HEK293 (cell line): ENCODE measurements at regions not wholly inside any gene's neighbourhood (a gene's known extent, or its start where the extent isn't known, plus 50 kb on each side); places are given as distances from the start of the nearest gene placed in this dataset.

Source experiments
- CTCF ChIA-PET: fragments of 350-600 bp; formaldehyde crosslinking; extraction: SDS; loops from one replicate; lab custom pipeline; 2021; ENCODE audit warnings: antibody characterized with exemption; lab: Yijun Ruan, JAX
- POLR2A ChIA-PET: fragments of 300-600 bp; formaldehyde crosslinking; extraction: SDS; loops from one replicate; lab custom pipeline; 2020; ENCODE audit warnings: antibody characterized with exemption, inconsistent platforms; lab: Yijun Ruan, JAX
- H3K27ac ChIP-seq: fragments of 200-500 bp; sonication (Bioruptor generic); 2 replicates; pipeline ENCODE4 v1.5.1; 2014; ENCODE audit warnings: low read depth, low read length, control low read depth, inconsistent platforms; ENCODE audit errors: extremely low read depth
- H3K36me3 ChIP-seq, 2 experiments: fragments of 200-500 bp in 1 of 2; sonication (Bioruptor generic) in 1 of 2; 1 replicate in 1 of 2; 2 replicates in 1 of 2; pipeline ENCODE4 v1.5.1; 2014 to 2017; ENCODE audit warnings: inconsistent platforms in 2 of 2, low read length in 2 of 2; ENCODE audit not compliant: control insufficient read depth in 2 of 2, insufficient read depth in 1 of 2
- H3K4me1 ChIP-seq: fragments of 200-500 bp; sonication (Bioruptor generic); 2 replicates; pipeline ENCODE4 v1.5.1; 2014; ENCODE audit warnings: mild to moderate bottlenecking, low read length, inconsistent platforms; ENCODE audit not compliant: control insufficient read depth, insufficient read depth
- H3K4me3 ChIP-seq: 2 replicates; pipeline ENCODE4 v1.5.1; 2011; ENCODE audit warnings: low read depth, mild to moderate bottlenecking, control low read depth, low read length, moderate library complexity
- H3K9me3 ChIP-seq: fragments of 200-500 bp; sonication (Bioruptor generic); 2 replicates; pipeline ENCODE4 v1.5.1; 2014; ENCODE audit warnings: low read depth, low read length, inconsistent platforms; ENCODE audit not compliant: control insufficient read depth, insufficient read depth
- HOXC10 ChIP-seq: sonication (generic); formaldehyde crosslinking; IDR thresholded peaks from 2 replicates; pipeline ENCODE4 v1.8.1; 2023; ENCODE audit warnings: mild to moderate bottlenecking, missing genetic modification reagents
- HOXD13 ChIP-seq: sonication (generic); formaldehyde crosslinking; IDR thresholded peaks from 2 replicates; pipeline ENCODE4 v1.8.0; 2022; ENCODE audit warnings: missing genetic modification reagents, borderline replicate concordance
- PATZ1 ChIP-seq: fragments of 450-650 bp; formaldehyde crosslinking; IDR thresholded peaks from 2 replicates; pipeline ENCODE4 v1.5.1; 2016; ENCODE audit warnings: missing biosample characterization, missing genetic modification characterization
- ZFP69B ChIP-seq: fragments of 450-650 bp; formaldehyde crosslinking; IDR thresholded peaks from 2 replicates; pipeline ENCODE4 v1.5.1; 2016; ENCODE audit warnings: missing biosample characterization, missing genetic modification characterization
- ZNF112 ChIP-seq: fragments of 450-650 bp; formaldehyde crosslinking; IDR thresholded peaks from 2 replicates; pipeline ENCODE4 v1.5.0; 2017; ENCODE audit warnings: missing biosample characterization, missing genetic modification characterization
- ZNF157 ChIP-seq: fragments of 450-650 bp; formaldehyde crosslinking; IDR thresholded peaks from 2 replicates; pipeline ENCODE4 v1.5.1; 2016; ENCODE audit warnings: missing biosample characterization, missing genetic modification characterization
- ZNF214 ChIP-seq: fragments of 450-650 bp; formaldehyde crosslinking; IDR thresholded peaks from 2 replicates; pipeline ENCODE4 v1.5.1; 2017; ENCODE audit warnings: missing biosample characterization, mild to moderate bottlenecking, missing genetic modification characterization, borderline replicate concordance
- ZNF510 ChIP-seq: fragments of 450-650 bp; formaldehyde crosslinking; IDR thresholded peaks from 2 replicates; pipeline ENCODE4 v1.5.1; 2018; ENCODE audit warnings: mild to moderate bottlenecking, missing genetic modification characterization, missing biosample characterization; ENCODE audit not compliant: insufficient replicate concordance
- ZNF521 ChIP-seq: fragments of 450-650 bp; formaldehyde crosslinking; IDR thresholded peaks from 2 replicates; pipeline ENCODE4 v1.5.1; 2017; ENCODE audit warnings: missing biosample characterization, mild to moderate bottlenecking, missing genetic modification characterization
- ZNF560 ChIP-seq: fragments of 450-650 bp; formaldehyde crosslinking; IDR thresholded peaks from 2 replicates; pipeline ENCODE4 v1.5.1; 2017; ENCODE audit warnings: missing biosample characterization, missing genetic modification characterization, borderline replicate concordance
- ZNF596 ChIP-seq: fragments of 450-650 bp; IDR thresholded peaks from 2 replicates; pipeline ENCODE4 v1.5.0; 2018; ENCODE audit warnings: missing biosample characterization, mild to moderate bottlenecking, missing genetic modification characterization, moderate library complexity
- ZNF621 ChIP-seq: fragments of 450-650 bp; formaldehyde crosslinking; IDR thresholded peaks from 2 replicates; pipeline ENCODE4 v1.5.1; 2017; ENCODE audit warnings: missing biosample characterization, missing genetic modification characterization
- ZNF660 ChIP-seq: fragments of 450-650 bp; IDR thresholded peaks from 2 replicates; pipeline ENCODE4 v1.5.1; 2018; ENCODE audit warnings: missing biosample characterization, mild to moderate bottlenecking, missing genetic modification characterization
- ZNF707 ChIP-seq: fragments of 450-650 bp; formaldehyde crosslinking; IDR thresholded peaks from 2 replicates; pipeline ENCODE4 v1.5.1; 2016; ENCODE audit warnings: missing biosample characterization, missing genetic modification characterization
- ZNF777 ChIP-seq: fragments of 450-650 bp; formaldehyde crosslinking; IDR thresholded peaks from 2 replicates; pipeline ENCODE4 v1.5.1; 2017; ENCODE audit warnings: missing biosample characterization, missing genetic modification characterization, borderline replicate concordance
- ZNF792 ChIP-seq: fragments of 450-650 bp; formaldehyde crosslinking; IDR thresholded peaks from 2 replicates; pipeline ENCODE4 v1.5.1; 2016; ENCODE audit warnings: missing biosample characterization, missing genetic modification characterization
- ZNF830 ChIP-seq: fragments of 450-650 bp; IDR thresholded peaks from 2 replicates; pipeline ENCODE4 v1.5.0; 2018; ENCODE audit warnings: missing biosample characterization, missing genetic modification characterization, low read depth, mild to moderate bottlenecking, moderate library complexity
- ZNF837 ChIP-seq: fragments of 450-650 bp; formaldehyde crosslinking; IDR thresholded peaks from 2 replicates; pipeline ENCODE4 v1.5.1; 2016; ENCODE audit warnings: missing biosample characterization, missing genetic modification characterization
- ZSCAN16 ChIP-seq: fragments of 450-650 bp; formaldehyde crosslinking; IDR thresholded peaks from 2 replicates; pipeline ENCODE4 v1.5.1; 2016; ENCODE audit warnings: missing biosample characterization, missing genetic modification characterization
- ZSCAN23 ChIP-seq: fragments of 450-650 bp; formaldehyde crosslinking; IDR thresholded peaks from 2 replicates; pipeline ENCODE4 v1.5.1; 2016; ENCODE audit warnings: missing biosample characterization, missing genetic modification characterization
- ZSCAN4 ChIP-seq: fragments of 450-650 bp; formaldehyde crosslinking; IDR thresholded peaks from 2 replicates; pipeline ENCODE4 v1.5.1; 2017; ENCODE audit warnings: missing biosample characterization, missing genetic modification characterization
- TF ChIP-seq, protein P1 (sequence below): fragments of 450-650 bp; formaldehyde crosslinking; IDR thresholded peaks from 2 replicates; pipeline ENCODE4 v1.5.1; 2016; ENCODE audit warnings: missing biosample characterization, missing genetic modification characterization

- POLR2A ChIA-PET, result no interaction called here
- no peak for TF ChIP-seq ZNF792 (tag by site-specific recombination)
- no peak for TF ChIP-seq ZNF707 (tag by site-specific recombination)
- no peak for TF ChIP-seq ZSCAN23 (tag by site-specific recombination)
- no peak for TF ChIP-seq ZNF660 (tag by site-specific recombination)
- TF ChIP-seq HOXD13, result no peak
- CTCF ChIA-PET, result interaction anchor here (1.0 kb wide), 1 partner anchor 20 kb away, joined by 3 read pairs; no protein-coding TSS in a partner anchor
Measured at GRCh38 chr4:82181789-82182188, 192.0 kb downstream of the HNRNPD start.

GRCh38 chr4:82172186-82172585, 201.6 kb downstream of the HNRNPD start:
- TF ChIP-seq ZNF214 (tag by site-specific recombination), result no peak
- TF ChIP-seq ZNF596 (tag by site-specific recombination), result no peak
- TF ChIP-seq ZNF510, result no peak
- TF ChIP-seq ZNF157 (tag by site-specific recombination), result no peak
- no peak for TF ChIP-seq ZNF837
- H3K36me3 ChIP-seq, result no peaks in the 10 kb centered on the region
- H3K27ac ChIP-seq, result no peak overlapping the region
- H3K4me3 ChIP-seq, result no peak overlapping the region
- no peaks in the 10 kb centered on the region for H3K9me3 ChIP-seq
- CTCF ChIA-PET, result no interaction called here
- H3K4me1 ChIP-seq, result no peaks in the 10 kb centered on the region
- POLR2A ChIA-PET, result no interaction called here

More at GRCh38 chr4:82181789-82182188, 192.0 kb downstream of the HNRNPD start:
- H3K4me3 ChIP-seq, result no peak overlapping the region
- H3K4me1 ChIP-seq, result no peaks in the 10 kb centered on the region
- no peaks in the 10 kb centered on the region for H3K9me3 ChIP-seq
- no peaks in the 10 kb centered on the region for H3K36me3 ChIP-seq
- no peak overlapping the region for H3K27ac ChIP-seq

GRCh38 chr4:82171531-82172155, 202.1 kb downstream of the HNRNPD start:
- CTCF ChIA-PET, result no interaction called here
- H3K36me3 ChIP-seq, result no peaks in the 10 kb centered on the region
- H3K4me1 ChIP-seq, result no peaks in the 10 kb centered on the region
- no peak overlapping the region for H3K4me3 ChIP-seq
- H3K9me3 ChIP-seq, result no peaks in the 10 kb centered on the region
- H3K27ac ChIP-seq, result no peak overlapping the region
- TF ChIP-seq ZNF560, result no peak
- no peak for TF ChIP-seq ZSCAN16 (tag by site-specific recombination)
- POLR2A ChIA-PET, result no interaction called here

DNA sequence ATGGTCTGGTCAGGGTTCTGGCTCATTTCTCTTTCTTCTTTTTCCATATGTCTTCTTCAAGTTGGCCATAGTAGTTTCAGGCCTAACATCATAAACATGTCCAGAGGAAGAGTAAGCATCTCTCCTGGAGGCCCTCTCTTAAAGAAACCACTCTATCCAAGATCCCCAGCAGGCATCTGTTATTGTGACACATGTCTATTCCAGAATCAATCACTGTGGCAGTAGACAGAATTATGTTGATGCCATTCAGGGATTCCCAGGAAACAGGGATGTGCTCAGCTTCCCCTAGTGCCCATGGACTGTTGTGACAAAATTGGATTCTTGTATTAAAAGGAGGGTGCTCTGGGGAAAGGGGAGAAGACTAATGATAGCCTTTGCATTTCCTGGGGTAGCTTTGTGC, 224.0 kb downstream of the HNRNPD start:
- ChIA-PET POLR2A (no interaction called here), CTCF (interaction anchor here (0.9 kb wide), 1 partner anchor 236 kb away, joined by 3 read pairs; no protein-coding TSS in a partner anchor)
- H3K4me1 ChIP-seq, result no peaks in the 10 kb centered on the region
- TF ChIP-seq HOXC10 (CRISPR knock-in tag) (no peak), ZNF830 (tag by site-specific recombination) (no peak), ZNF521 (no peak), ZNF621 (tag by site-specific recombination) (no peak), ZNF777 (no peak), ZFP69B (tag by site-specific recombination) (no peak), ZNF510 (no peak), ZSCAN4 (tag by site-specific recombination) (no peak), ZNF112 (tag by site-specific recombination) (no peak), PATZ1 (tag by site-specific recombination) (no peak)
- TF ChIP-seq, protein P1, sequence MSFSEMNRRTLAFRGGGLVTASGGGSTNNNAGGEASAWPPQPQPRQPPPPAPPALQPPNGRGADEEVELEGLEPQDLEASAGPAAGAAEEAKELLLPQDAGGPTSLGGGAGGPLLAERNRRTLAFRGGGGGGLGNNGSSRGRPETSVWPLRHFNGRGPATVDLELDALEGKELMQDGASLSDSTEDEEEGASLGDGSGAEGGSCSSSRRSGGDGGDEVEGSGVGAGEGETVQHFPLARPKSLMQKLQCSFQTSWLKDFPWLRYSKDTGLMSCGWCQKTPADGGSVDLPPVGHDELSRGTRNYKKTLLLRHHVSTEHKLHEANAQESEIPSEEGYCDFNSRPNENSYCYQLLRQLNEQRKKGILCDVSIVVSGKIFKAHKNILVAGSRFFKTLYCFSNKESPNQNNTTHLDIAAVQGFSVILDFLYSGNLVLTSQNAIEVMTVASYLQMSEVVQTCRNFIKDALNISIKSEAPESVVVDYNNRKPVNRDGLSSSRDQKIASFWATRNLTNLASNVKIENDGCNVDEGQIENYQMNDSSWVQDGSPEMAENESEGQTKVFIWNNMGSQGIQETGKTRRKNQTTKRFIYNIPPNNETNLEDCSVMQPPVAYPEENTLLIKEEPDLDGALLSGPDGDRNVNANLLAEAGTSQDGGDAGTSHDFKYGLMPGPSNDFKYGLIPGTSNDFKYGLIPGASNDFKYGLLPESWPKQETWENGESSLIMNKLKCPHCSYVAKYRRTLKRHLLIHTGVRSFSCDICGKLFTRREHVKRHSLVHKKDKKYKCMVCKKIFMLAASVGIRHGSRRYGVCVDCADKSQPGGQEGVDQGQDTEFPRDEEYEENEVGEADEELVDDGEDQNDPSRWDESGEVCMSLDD (tag by site-specific recombination), result no peak

More for the DNA sequence above, 224.0 kb downstream of the HNRNPD start:
- Histone ChIP-seq H3K4me3 (no peak overlapping the region), H3K36me3 (no peaks in the 10 kb centered on the region), H3K27ac (no peak overlapping the region), H3K9me3 (no peaks in the 10 kb centered on the region)
